ENCODE measurements at regions not wholly inside any gene's neighbourhood (a gene's known extent, or its start where the extent isn't known, plus 50 kb on each side); places are given as distances from the start of the nearest gene placed in this dataset.

- H3K36me3 Mint-ChIP-seq (ENCODE audit: insufficient read depth in 1 of 3, low read depth in 3 of 3) = no peaks in the 10 kb centered on the region
- H3K18ac ChIP-seq (ENCODE audit: insufficient read length, low read depth, low read length) = no peak overlapping the region
- H3K14ac ChIP-seq (ENCODE audit: insufficient read depth, low read length) = no peak overlapping the region
- no peak overlapping the region for H4K91ac ChIP-seq (ENCODE audit: insufficient read length, low read depth, low read length)
- no peak overlapping the region for H3K27ac Mint-ChIP-seq
- TF ChIP-seq CTCF (conservative IDR thresholded peaks at IDR 0.05) = no peak
- H4K20me1 ChIP-seq (ENCODE audit: control insufficient read depth, insufficient read depth, insufficient read length) = no peaks in the 10 kb centered on the region
- no peak overlapping the region for H2BK15ac ChIP-seq (ENCODE audit: low read depth, low read length)
- no peak overlapping the region for H2AK5ac ChIP-seq (ENCODE audit: insufficient read length, low read length)
- H3K79me1 ChIP-seq (ENCODE audit: insufficient read depth, low read depth, low read length, poor library complexity, severe bottlenecking) = no peaks in the 10 kb centered on the region
- no peaks in the 10 kb centered on the region for H3K23me2 ChIP-seq (ENCODE audit: insufficient read length, low read depth, low read length, poor library complexity, severe bottlenecking)
- H2BK20ac ChIP-seq (ENCODE audit: low read depth, low read length, poor library complexity, severe bottlenecking) = no peak overlapping the region
- no peak overlapping the region for H2BK12ac ChIP-seq (ENCODE audit: insufficient read length, low read depth, low read length)
- no peak overlapping the region for H3K9ac ChIP-seq (ENCODE audit: extremely low read depth, insufficient read length, low read length)
- H3K56ac ChIP-seq (ENCODE audit: insufficient read length, low read depth, low read length) = no peak overlapping the region
- H3K27me3 ChIP-seq (ENCODE audit: insufficient read depth, low read length) = no peaks in the 10 kb centered on the region
- H3K4me3 Mint-ChIP-seq = no peak overlapping the region
- no peaks in the 10 kb centered on the region for H3K27me3 Mint-ChIP-seq (ENCODE audit: low read depth)
- no peak overlapping the region for H3K4ac ChIP-seq (ENCODE audit: low read depth, low read length)
- no peaks in the 10 kb centered on the region for H3K9me3 ChIP-seq (ENCODE audit: control insufficient read depth, low read depth, low read length)
- H4K8ac ChIP-seq (replicated peaks; ENCODE audit: insufficient read length, low read depth, low read length) = no peak overlapping the region
- H3K9me3 Mint-ChIP-seq = no peaks in the 10 kb centered on the region
- H3K4me1 ChIP-seq (ENCODE audit: insufficient read depth, low read length) = no peaks in the 10 kb centered on the region
- H2AFZ ChIP-seq (ENCODE audit: low read length) = no peak overlapping the region
- peaks cover 0 to under 1% of the 10 kb centered on the region in 2 experiments; a peak in 1 of 4 replicates for H3K4me1 Mint-ChIP-seq
- H4K5ac ChIP-seq (ENCODE audit: insufficient read length, low read depth, low read length) = no peak overlapping the region
- WGBS (ENCODE audit: extremely low coverage, insufficient read length, low lambda C conversion rate) = no CpG with 5 or more reads among the region's 4 CpGs
- no peak for DNase-seq
- no peak overlapping the region for H2BK120ac ChIP-seq (ENCODE audit: low read depth, low read length, poor library complexity, severe bottlenecking)
- no peak overlapping the region for H3K27ac ChIP-seq (ENCODE audit: insufficient read length, low read depth, low read length)
- no peak overlapping the region for H3T11ph ChIP-seq (ENCODE audit: low read length)
- H3K23ac ChIP-seq (ENCODE audit: insufficient read length, low read depth, low read length) = no peak overlapping the region
- H3K4me2 ChIP-seq (ENCODE audit: insufficient read depth, insufficient read length, low read length) = no peak overlapping the region
- no peak overlapping the region for H2BK5ac ChIP-seq (ENCODE audit: insufficient read length, low read length)
- H3K79me2 ChIP-seq (ENCODE audit: insufficient read depth, low read length) = no peaks in the 10 kb centered on the region
Observed at GRCh38 chr9:106596984-106597383, 266.0 kb upstream of the ZNF462 start.

Data from H9 (cell line).